Gastrocnemius medialis (tissue), 4 donors: ENCODE measurements at regions not wholly inside any gene's neighbourhood (a gene's known extent, or its start where the extent isn't known, plus 50 kb on each side); places are given as distances from the start of the nearest gene placed in this dataset.
"Not testable (repeated sequence)": the region's sequence is repeated elsewhere in the genome, so short reads cannot be mapped to it uniquely, and the experiment has no call there.

ENCODE experiments used
- ATAC-seq, 2 donors: fragments of 150-250 bp; one replicate each; pipeline ENCODE4 v1.9.1; 2016
- DNase-seq, 2 donors: peaks; one replicate each; pipeline ENCODE4 v3.0.0-alpha.2; 2019
- H3K27ac ChIP-seq, 4 donors: fragments of 200-600 bp; sonication (generic); 1 replicate in 1 of 4; 2 replicates in 3 of 4; pipeline ENCODE4 v1.5.1; 2016 to 2018; ENCODE audit warnings: mild to moderate bottlenecking in 2 of 4, moderate library complexity in 1 of 4
- H3K27me3 ChIP-seq, 3 donors: fragments of 200-600 bp; sonication (generic) in 2 of 3; 1 replicate in 1 of 3; 2 replicates in 2 of 3; pipeline versions ENCODE4 v1.5.1 to v1.6.0; 2016 to 2019; ENCODE audit warnings: mild to moderate bottlenecking in 1 of 3, moderate library complexity in 1 of 3
- H3K36me3 ChIP-seq, 2 donors: fragments of 200-600 bp; sonication (generic) in 1 of 2; one replicate each; pipeline ENCODE4 v1.5.1; 2017 to 2018
- H3K4me1 ChIP-seq, 2 donors: fragments of 200-600 bp; sonication (generic) in 1 of 2; one replicate each; pipeline ENCODE4 v1.5.1; 2016 to 2017; ENCODE audit warnings: mild to moderate bottlenecking in 2 of 2
- H3K4me3 ChIP-seq, 4 donors: fragments of 200-600 bp; sonication (generic) in 3 of 4; 1 replicate in 1 of 4; 2 replicates in 3 of 4; pipeline ENCODE4 v1.5.1; 2016 to 2019; ENCODE audit warnings: mild to moderate bottlenecking in 2 of 4
- H3K9me3 ChIP-seq, 3 donors: fragments of 200-600 bp; sonication (generic) in 2 of 3; 1 replicate in 1 of 3; 2 replicates in 2 of 3; pipeline ENCODE4 v1.5.1; 2016 to 2019
- CTCF ChIP-seq, 5 experiments: fragments of 450-650 bp in 3 of 5; fragments of 200-600 bp in 2 of 5; sonication (generic) in 2 of 5; IDR thresholded peaks in 4 of 5; conservative IDR thresholded peaks in 1 of 5; 1 replicate in 4 of 5; 2 replicates in 1 of 5; pipeline ENCODE4 v1.5.1; 2016 to 2019; ENCODE audit warnings: antibody characterized with exemption in 5 of 5, mild to moderate bottlenecking in 3 of 5, moderate library complexity in 3 of 5
- POLR2A ChIP-seq, 2 donors: fragments of 450-650 bp; IDR thresholded peaks; one replicate each; pipeline ENCODE4 v1.6.1; 2017; ENCODE audit warnings: antibody characterized with exemption in 2 of 2, mild to moderate bottlenecking in 2 of 2, moderate library complexity in 2 of 2
- in situ Hi-C, 4 donors: fragments of 200-750 bp; cut with MboI; loops; one replicate each; pipeline versions ENCODE4 v1.15.0 to v1.8.0; 2017; ENCODE audit warnings: low sequenced_read_pairs in 4 of 4
- intact Hi-C: fragments of 100-400 bp; cut with DNase I; formaldehyde crosslinking; loops from one replicate; pipeline ENCODE4 v1.15.1; 2023; ENCODE audit warnings: low total_unique reads

- ATAC-seq (no peak), DNase-seq (no peak)
- intact Hi-C loops (no loop called here), in situ Hi-C loops (no loop called here)
- TF ChIP-seq CTCF (IDR thresholded peaks at IDR 0.05 in 4 of 5, conservative IDR thresholded peaks at IDR 0.05 in 1 of 5) (no peak), POLR2A (IDR thresholded peaks at IDR 0.05) (no peak)
- Histone ChIP-seq H3K27ac (no peak overlapping the region), H3K4me1 (no peaks in the 10 kb centered on the region), H3K9me3 (no peaks in the 10 kb centered on the region), H3K27me3 (no peaks in the 10 kb centered on the region), H3K36me3 (no peaks in the 10 kb centered on the region), H3K4me3 (no peak overlapping the region)
Measured at GRCh38 chr9:78144663-78145377, 91.1 kb upstream of the CEP78 start.

- Histone ChIP-seq H3K9me3 (no peaks in the 10 kb centered on the region), H3K27ac (no peak overlapping the region), H3K36me3 (no peaks in the 10 kb centered on the region), H3K27me3 (no peaks in the 10 kb centered on the region), H3K4me3 (no peak overlapping the region), H3K4me1 (no peaks in the 10 kb centered on the region)
- TF ChIP-seq CTCF (IDR thresholded peaks at IDR 0.05 in 4 of 5, conservative IDR thresholded peaks at IDR 0.05 in 1 of 5) (no peak), POLR2A (IDR thresholded peaks at IDR 0.05) (no peak)
- in situ Hi-C loops, result no loop called here
- intact Hi-C loops, result no loop called here
- no peak for DNase-seq
- ATAC-seq, result no peak
Measured at GRCh38 chr9:78144008-78144381, 91.9 kb upstream of the CEP78 start.

GRCh38 chr9:78143281-78144007, 92.4 kb upstream of the CEP78 start:
- Histone ChIP-seq H3K4me1 (no peaks in the 10 kb centered on the region), H3K27me3 (no peaks in the 10 kb centered on the region), H3K4me3 (no peak overlapping the region), H3K27ac (no peak overlapping the region), H3K36me3 (no peaks in the 10 kb centered on the region), H3K9me3 (no peaks in the 10 kb centered on the region)
- in situ Hi-C loops (no loop called here), intact Hi-C loops (no loop called here)
- no peak for DNase-seq
- TF ChIP-seq CTCF (IDR thresholded peaks at IDR 0.05 in 4 of 5, conservative IDR thresholded peaks at IDR 0.05 in 1 of 5) (no peak), POLR2A (IDR thresholded peaks at IDR 0.05) (no peak)
- no peak for ATAC-seq

- intact Hi-C loops, H3K4me1 ChIP-seq, in situ Hi-C loops, H3K27ac ChIP-seq, H3K9me3 ChIP-seq, H3K36me3 ChIP-seq, DNase-seq, ATAC-seq, H3K27me3 ChIP-seq, H3K4me3 ChIP-seq: not testable (repeated sequence)
Measured at GRCh38 chr9:78142264-78142663, 93.6 kb upstream of the CEP78 start.

GRCh38 chr9:78133751-78134150, 102.1 kb upstream of the CEP78 start:
- TF ChIP-seq POLR2A (IDR thresholded peaks at IDR 0.05) (no peak), CTCF (IDR thresholded peaks at IDR 0.05 in 4 of 5, conservative IDR thresholded peaks at IDR 0.05 in 1 of 5) (no peak)
- ATAC-seq, result no peak
- Histone ChIP-seq H3K27me3 (no peaks in the 10 kb centered on the region), H3K9me3 (no peaks in the 10 kb centered on the region), H3K4me3 (no peak overlapping the region), H3K36me3 (no peaks in the 10 kb centered on the region), H3K27ac (no peak overlapping the region), H3K4me1 (no peaks in the 10 kb centered on the region)
- in situ Hi-C loops (no loop called here), intact Hi-C loops (no loop called here)
- DNase-seq, result no peak
